Esophagus (tissue), 2 donors: ENCODE measurements at regions not wholly inside any gene's neighbourhood (a gene's known extent, or its start where the extent isn't known, plus 50 kb on each side); places are given as distances from the start of the nearest gene placed in this dataset.

Experiments
- H3K27ac ChIP-seq, 2 donors: one replicate each; pipeline ENCODE4 v1.5.1; 2013; ENCODE audit warnings: low read depth in 2 of 2, mild to moderate bottlenecking in 2 of 2, inconsistent platforms in 1 of 2, low read length in 1 of 2, moderate library complexity in 1 of 2
- H3K27me3 ChIP-seq, 2 donors: one replicate each; pipeline ENCODE4 v1.6.1; 2013; ENCODE audit warnings: low read length in 2 of 2, control low read depth in 1 of 2, mild to moderate bottlenecking in 1 of 2; ENCODE audit not compliant: insufficient read depth in 2 of 2, control insufficient read depth in 1 of 2
- H3K36me3 ChIP-seq, 2 donors: one replicate each; pipeline ENCODE4 v1.6.1; 2013; ENCODE audit warnings: low read length in 1 of 2; ENCODE audit not compliant: control insufficient read depth in 2 of 2, insufficient read depth in 2 of 2
- H3K4me1 ChIP-seq, 2 donors: one replicate each; pipeline ENCODE4 v1.6.1; 2013; ENCODE audit warnings: low read length in 1 of 2; ENCODE audit not compliant: control insufficient read depth in 2 of 2, insufficient read depth in 2 of 2
- H3K4me3 ChIP-seq, 2 donors: one replicate each; pipeline ENCODE4 v1.5.1; 2013; ENCODE audit warnings: low read length in 2 of 2, mild to moderate bottlenecking in 2 of 2, low read depth in 1 of 2, moderate library complexity in 1 of 2
- H3K9me3 ChIP-seq, 2 donors: one replicate each; pipeline ENCODE4 v1.6.1; 2013; ENCODE audit warnings: mild to moderate bottlenecking in 2 of 2, low read depth in 1 of 2, low read length in 1 of 2, moderate library complexity in 1 of 2; ENCODE audit not compliant: control insufficient read depth in 2 of 2, insufficient read depth in 1 of 2
- WGBS, 2 donors: extraction: QIAGEN DNeasy Blood & Tissue Kit; methylation state at CpG; one replicate each; pipeline ENCODE4 v1.1.7; 2013; 5-methylcytosine and 5-hydroxymethylcytosine counted together
- donor health status: healthy with polysubstance abuse.
- donor health status: Bipolar disorder and iron deficiency.

GRCh38 chr12:93154096-93154728 is 223.5 kb upstream of the NUDT4 start:
- Histone ChIP-seq H3K27me3 (no peaks in the 10 kb centered on the region), H3K36me3 (no peaks in the 10 kb centered on the region), H3K4me1 (no peaks in the 10 kb centered on the region), H3K4me3 (no peak overlapping the region), H3K9me3 (no peaks in the 10 kb centered on the region), H3K27ac (no peak overlapping the region)
- WGBS, 2 donors, result 86 to 89% methylated on average over 5 of the region's 5 CpGs

GRCh38 chr12:93154753-93155480 is 222.8 kb upstream of the NUDT4 start:
- Histone ChIP-seq H3K9me3 (no peaks in the 10 kb centered on the region), H3K36me3 (no peaks in the 10 kb centered on the region), H3K27me3 (no peaks in the 10 kb centered on the region), H3K27ac (no peak overlapping the region), H3K4me3 (no peak overlapping the region), H3K4me1 (no peaks in the 10 kb centered on the region)
- 74 to 83% methylated on average over 11 of the region's 11 CpGs for WGBS, 2 donors

- peak overlapping the region in 1 of 2 donors; percentile 41 for H3K27ac ChIP-seq
- no peaks in the 10 kb centered on the region for H3K4me1 ChIP-seq
- H3K4me3 ChIP-seq, result no peak overlapping the region
- no peaks in the 10 kb centered on the region for H3K9me3 ChIP-seq
- no peaks in the 10 kb centered on the region for H3K36me3 ChIP-seq
- 26 to 29% methylated on average over 7 of the region's 7 CpGs for WGBS, 2 donors
- no peaks in the 10 kb centered on the region for H3K27me3 ChIP-seq
These were observed 221.5 kb upstream of the NUDT4 start for GRCh38 chr12:93156086-93156716.

GRCh38 chr12:93157279-93157678 is 220.4 kb upstream of the NUDT4 start:
- no peaks in the 10 kb centered on the region for H3K36me3 ChIP-seq
- no peak overlapping the region for H3K27ac ChIP-seq
- no peaks in the 10 kb centered on the region for H3K27me3 ChIP-seq
- H3K4me3 ChIP-seq, result no peak overlapping the region
- H3K4me1 ChIP-seq, result no peaks in the 10 kb centered on the region
- WGBS, 2 donors, result 86 to 89% methylated on average over 1 of the region's 1 CpG
- no peaks in the 10 kb centered on the region for H3K9me3 ChIP-seq

GRCh38 chr12:93158065-93158843 is 219.5 kb upstream of the NUDT4 start:
- Histone ChIP-seq H3K36me3 (no peaks in the 10 kb centered on the region), H3K27ac (no peak overlapping the region), H3K27me3 (no peaks in the 10 kb centered on the region), H3K4me1 (no peaks in the 10 kb centered on the region), H3K9me3 (no peaks in the 10 kb centered on the region), H3K4me3 (no peak overlapping the region)
- 96% methylated on average over 4 of the region's 4 CpGs for WGBS, 2 donors

- Histone ChIP-seq H3K27me3 (no peaks in the 10 kb centered on the region), H3K9me3 (no peaks in the 10 kb centered on the region), H3K36me3 (no peaks in the 10 kb centered on the region), H3K4me3 (no peak overlapping the region), H3K4me1 (no peaks in the 10 kb centered on the region), H3K27ac (no peak overlapping the region)
- WGBS, 2 donors, result 66 to 72% methylated on average over 4 of the region's 4 CpGs
These were observed 214.3 kb upstream of the NUDT4 start for GRCh38 chr12:93163260-93164036.

GRCh38 chr12:93164103-93164880 is 213.4 kb upstream of the NUDT4 start:
- Histone ChIP-seq H3K4me1 (no peaks in the 10 kb centered on the region), H3K36me3 (no peaks in the 10 kb centered on the region), H3K4me3 (no peak overlapping the region), H3K9me3 (no peaks in the 10 kb centered on the region), H3K27ac (no peak overlapping the region), H3K27me3 (no peaks in the 10 kb centered on the region)
- 67 to 89% methylated on average over 5 of the region's 5 CpGs for WGBS, 2 donors

- H3K36me3 ChIP-seq, result no peaks in the 10 kb centered on the region
- H3K4me3 ChIP-seq, result no peak overlapping the region
- H3K9me3 ChIP-seq, result no peaks in the 10 kb centered on the region
- H3K4me1 ChIP-seq, result no peaks in the 10 kb centered on the region
- H3K27me3 ChIP-seq, result no peaks in the 10 kb centered on the region
- 75 to 85% methylated on average over 4 of the region's 4 CpGs for WGBS, 2 donors
- no peak overlapping the region for H3K27ac ChIP-seq
These were observed 212.3 kb upstream of the NUDT4 start for GRCh38 chr12:93165384-93165932.
